Left forelimb (tissue), 1 donor: ENCODE measurements at regions not wholly inside any gene's neighbourhood (a gene's known extent, or its start where the extent isn't known, plus 50 kb on each side); places are given as distances from the start of the nearest gene placed in this dataset.
"Not testable (repeated sequence)": the region's sequence is repeated elsewhere in the genome, so short reads cannot be mapped to it uniquely, and the experiment has no call there.

Source experiments
- DNase-seq: peaks from one replicate; pipeline ENCODE4 v3.0.0-alpha.2; 2018; ENCODE audit warnings: low spot score

- DNase-seq: no peak
Measured at GRCh38 chr1:213531369-213532310, 456.1 kb upstream of the PROX1 start.

GRCh38 chr1:213533125-213533524 lies 454.6 kb upstream of the PROX1 start:
- no peak for DNase-seq

- DNase-seq: no peak
Measured at GRCh38 chr1:213535679-213536078, 452.1 kb upstream of the PROX1 start.

GRCh38 chr1:213538251-213538650 lies 449.5 kb upstream of the PROX1 start:
- DNase-seq: no peak

GRCh38 chr1:213539464-213539863 lies 448.3 kb upstream of the PROX1 start:
- DNase-seq: no peak

GRCh38 chr1:213541641-213542040 lies 446.1 kb upstream of the PROX1 start:
- no peak for DNase-seq

GRCh38 chr1:213545181-213545580 lies 442.6 kb upstream of the PROX1 start:
- DNase-seq: not testable (repeated sequence)

GRCh38 chr1:213549982-213550381 lies 437.8 kb upstream of the PROX1 start:
- DNase-seq: no peak

- no peak for DNase-seq
Measured at GRCh38 chr1:213550804-213551203, 437.0 kb upstream of the PROX1 start.

GRCh38 chr1:213552045-213552444 lies 435.7 kb upstream of the PROX1 start:
- DNase-seq: no peak

GRCh38 chr1:213560226-213560625 lies 427.5 kb upstream of the PROX1 start:
- no peak for DNase-seq

GRCh38 chr1:213561870-213562269 lies 425.9 kb upstream of the PROX1 start:
- DNase-seq: no peak

- DNase-seq: no peak
Measured at GRCh38 chr1:213564215-213564659, 423.5 kb upstream of the PROX1 start.

- DNase-seq: no peak
Measured at GRCh38 chr1:213568929-213569815, 418.6 kb upstream of the PROX1 start.

GRCh38 chr1:213569816-213570150 lies 418.0 kb upstream of the PROX1 start:
- no peak for DNase-seq

GRCh38 chr1:213570487-213570886 lies 417.3 kb upstream of the PROX1 start:
- DNase-seq: no peak

GRCh38 chr1:213571419-213571818 lies 416.4 kb upstream of the PROX1 start:
- DNase-seq: no peak

GRCh38 chr1:213571843-213572242 lies 415.9 kb upstream of the PROX1 start:
- DNase-seq: no peak

GRCh38 chr1:213572912-213573647 lies 414.7 kb upstream of the PROX1 start:
- DNase-seq: no peak

GRCh38 chr1:213573648-213574009 lies 414.1 kb upstream of the PROX1 start:
- DNase-seq: no peak

GRCh38 chr1:213582976-213583567 lies 404.7 kb upstream of the PROX1 start:
- no peak for DNase-seq

GRCh38 chr1:213584272-213584671 lies 403.5 kb upstream of the PROX1 start:
- no peak for DNase-seq
